Activated CD4-positive, alpha-beta T cell treated with anti-CD3 and anti-CD28 coated beads for 48 hours (primary cell): ENCODE measurements at regions not wholly inside any gene's neighbourhood (a gene's known extent, or its start where the extent isn't known, plus 50 kb on each side); places are given as distances from the start of the nearest gene placed in this dataset.

Experiments used
- DNase-seq: peaks from one replicate; pipeline ENCODE4 v3.0.0-alpha.2; 2020

- DNase-seq, result no peak
Observed at GRCh38 chr2:67790622-67791021, 272.2 kb downstream of the C1D start.

DNA sequence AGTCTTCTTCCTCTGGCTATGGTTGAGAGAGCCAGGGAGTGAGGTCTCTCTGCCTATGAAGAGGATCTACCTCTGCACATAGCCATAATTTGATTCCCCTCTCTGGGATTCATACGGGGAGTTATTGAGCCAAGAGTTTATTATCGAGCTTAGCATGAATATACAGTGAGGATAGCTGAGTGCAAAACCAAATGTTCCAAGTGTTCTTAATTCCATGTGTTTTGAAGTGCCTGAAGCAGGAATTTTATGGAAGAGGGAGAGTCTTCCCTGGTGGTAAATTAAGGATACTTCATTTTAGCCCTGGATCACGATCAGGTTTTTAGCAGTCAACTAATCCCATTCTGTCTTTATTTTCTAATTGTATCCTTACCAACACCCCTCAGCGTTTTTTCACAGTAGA is 270.6 kb downstream of the C1D start:
- DNase-seq, result no peak

DNA sequence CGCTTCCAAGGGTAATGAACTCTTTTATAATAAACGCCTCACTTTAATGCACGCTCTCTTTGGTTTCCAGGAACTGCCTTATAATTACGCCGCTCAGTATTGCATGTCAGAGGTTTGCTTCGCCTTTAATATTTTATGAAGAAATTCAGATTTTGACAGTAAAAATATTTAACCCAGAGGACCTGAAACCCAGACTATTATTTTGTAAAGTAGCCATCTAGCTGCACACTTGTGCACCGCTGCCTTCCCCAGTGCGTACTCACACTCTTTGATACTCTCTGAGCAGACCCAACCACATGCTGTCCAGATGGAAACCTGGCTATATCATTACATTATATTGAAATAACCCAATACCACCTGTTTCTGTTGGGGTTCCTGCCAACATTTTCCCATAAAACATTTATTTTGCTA is 270.1 kb downstream of the C1D start:
- no peak for DNase-seq

- no peak for DNase-seq
Observed at GRCh38 chr2:67797801-67798540, 264.8 kb downstream of the C1D start.

DNA sequence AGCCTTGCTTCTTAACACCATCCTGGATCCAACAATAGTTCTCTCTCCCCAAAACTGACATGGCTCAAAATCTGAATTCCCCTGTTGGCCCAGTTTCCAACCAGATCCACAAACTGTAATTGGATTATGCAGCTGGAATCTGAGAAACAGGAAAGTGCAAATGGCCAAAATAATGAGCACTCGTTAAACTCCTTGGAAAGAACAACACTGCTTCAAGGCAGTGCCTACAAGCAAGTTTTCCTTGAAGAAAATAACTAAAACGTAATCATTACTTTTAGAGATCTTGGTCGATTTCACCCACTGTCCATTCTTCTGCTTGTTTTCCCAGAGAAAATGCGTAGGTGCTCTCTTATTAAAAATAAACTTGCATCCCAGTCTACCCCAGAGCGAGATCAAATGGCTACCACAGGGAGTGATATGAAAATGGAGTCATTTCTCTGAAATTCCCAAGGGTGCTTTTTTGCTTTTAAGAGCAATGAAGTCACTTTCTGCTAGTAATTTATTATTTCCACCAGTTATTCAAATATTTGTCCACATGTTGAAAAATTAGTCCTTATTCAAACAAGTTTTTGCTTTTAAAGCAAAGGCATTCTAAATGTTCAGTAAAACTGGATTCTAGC is 264.2 kb downstream of the C1D start:
- DNase-seq, result no peak

GRCh38 chr2:67799886-67800285 is 262.9 kb downstream of the C1D start:
- DNase-seq, result no peak

GRCh38 chr2:67802291-67802690 is 260.5 kb downstream of the C1D start:
- DNase-seq, result no peak

DNA sequence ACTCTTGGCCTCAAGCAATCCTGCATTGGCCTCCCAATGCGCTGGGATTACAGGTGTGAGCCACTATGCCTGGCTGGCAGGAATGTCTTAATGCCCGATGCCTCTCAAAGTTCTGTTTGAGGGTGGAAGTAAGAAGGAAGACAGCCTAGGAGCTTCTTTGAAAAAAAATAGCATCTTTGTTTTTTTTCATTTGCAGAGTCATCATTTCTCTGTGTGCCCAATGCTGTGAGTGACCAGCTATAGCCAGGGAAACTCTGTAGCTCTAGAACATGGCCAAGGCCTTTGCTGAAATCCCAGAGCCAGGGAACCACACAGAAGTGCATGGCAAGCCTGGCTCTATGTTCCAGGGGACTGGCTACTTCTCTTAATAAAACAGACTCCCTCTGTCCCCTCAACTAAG is 260.0 kb downstream of the C1D start:
- DNase-seq, result no peak

DNA sequence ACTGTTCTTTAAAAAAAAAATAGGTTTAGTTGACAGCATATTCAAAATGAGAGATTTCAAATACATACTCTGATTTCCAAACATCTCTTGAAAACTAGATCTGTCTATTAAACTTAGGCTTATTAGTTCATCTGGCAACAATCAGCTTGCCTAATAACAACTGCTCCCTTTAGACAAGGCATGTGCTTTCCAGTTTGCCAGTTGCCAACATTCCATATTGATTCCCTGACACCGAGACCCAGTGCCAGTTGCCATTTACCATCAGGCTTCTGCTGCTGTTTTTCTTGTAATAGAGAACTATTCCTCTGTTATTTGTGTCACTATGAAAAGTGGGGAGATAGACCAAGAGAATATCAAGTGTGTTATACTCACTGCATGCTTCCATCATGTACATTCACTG is 256.0 kb downstream of the C1D start:
- no peak for DNase-seq

DNA sequence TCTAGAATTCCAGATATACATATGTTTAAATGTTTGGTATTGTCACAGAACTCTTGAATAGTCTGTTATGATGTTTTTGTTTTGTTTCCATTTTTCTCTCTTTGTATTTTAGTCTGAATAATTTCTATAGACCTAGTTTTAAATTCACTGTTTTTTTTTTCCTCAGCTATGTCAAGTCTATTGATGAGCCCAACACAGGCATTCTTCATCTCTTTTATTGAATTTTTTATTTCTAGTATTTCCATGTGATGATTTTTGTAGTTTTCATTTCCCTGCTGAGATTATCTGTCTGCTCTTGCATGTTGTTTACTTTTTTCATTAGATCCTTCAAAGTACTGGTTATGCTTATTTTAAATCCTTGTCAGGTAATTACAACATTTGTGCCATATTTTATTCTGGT is 254.7 kb downstream of the C1D start:
- no peak for DNase-seq

DNA sequence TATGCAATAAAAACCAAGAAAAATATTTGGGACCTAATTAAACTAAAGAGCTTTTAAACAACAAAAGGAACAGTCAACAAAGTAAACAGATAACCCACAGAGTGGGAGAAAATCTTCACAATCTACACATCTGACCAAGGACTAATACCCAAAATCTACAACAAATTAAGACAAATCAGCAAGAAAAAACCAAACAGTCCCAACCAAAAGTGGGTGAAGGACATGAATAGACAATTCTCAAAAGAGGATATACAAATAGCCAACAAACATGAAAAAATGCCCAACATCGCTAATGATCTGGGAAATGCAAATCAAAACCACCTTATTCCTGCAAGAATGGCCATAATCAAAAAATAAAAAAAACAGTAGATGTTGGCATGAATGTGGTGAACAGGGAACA is 250.1 kb downstream of the C1D start:
- DNase-seq, result no peak

GRCh38 chr2:67823726-67824125 is 239.1 kb downstream of the C1D start:
- DNase-seq, result no peak

GRCh38 chr2:67824186-67824585 is 238.6 kb downstream of the C1D start:
- no peak for DNase-seq

DNA sequence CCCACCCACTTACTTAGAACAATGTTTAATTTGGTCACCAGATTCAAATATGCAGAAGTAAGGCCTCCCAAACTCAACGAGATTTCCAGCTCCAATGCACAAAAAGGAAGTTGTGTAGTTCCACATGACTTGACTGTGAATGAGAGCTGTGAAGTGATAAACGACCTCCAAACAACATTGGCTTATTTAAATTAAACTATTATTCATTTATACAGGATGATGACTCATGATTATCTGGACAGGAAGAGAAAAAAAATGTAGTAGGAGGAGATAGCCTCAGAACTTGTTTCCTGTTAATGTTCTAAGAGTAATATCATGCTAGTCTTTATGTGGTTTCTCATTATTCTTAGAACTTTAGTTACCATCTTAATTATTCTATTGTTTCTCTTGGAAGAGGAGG is 237.3 kb downstream of the C1D start:
- DNase-seq, result no peak

GRCh38 chr2:67828066-67828465 is 234.7 kb downstream of the C1D start:
- DNase-seq, result no peak

- DNase-seq, result no peak
Observed at GRCh38 chr2:67829470-67829869, 233.3 kb downstream of the C1D start.

- DNase-seq, result no peak
Observed at GRCh38 chr2:67833632-67834031, 229.2 kb downstream of the C1D start.

- DNase-seq, result no peak
Observed at GRCh38 chr2:67834482-67834881, 228.3 kb downstream of the C1D start.

- DNase-seq, result no peak
Observed at GRCh38 chr2:67835266-67835665, 227.5 kb downstream of the C1D start.

DNA sequence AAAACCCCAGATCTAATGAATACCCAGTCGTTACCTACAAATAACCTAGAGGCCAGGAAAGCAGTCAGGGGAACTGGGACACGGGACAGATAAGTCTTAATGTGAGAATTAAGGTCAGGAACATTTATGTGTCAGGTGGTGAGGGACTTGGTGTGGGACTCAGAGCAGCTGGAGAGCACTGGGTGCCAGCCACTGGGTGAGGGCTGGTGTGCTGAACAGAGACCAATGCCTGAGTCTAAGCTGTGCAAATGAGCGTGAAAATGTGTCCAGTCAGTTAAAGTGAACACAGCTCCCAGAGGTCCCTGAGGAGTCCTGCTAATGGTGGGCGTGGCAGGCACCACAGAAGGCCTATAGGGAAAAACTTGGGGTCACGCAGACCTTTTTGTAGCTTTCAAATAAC is 225.9 kb downstream of the C1D start:
- DNase-seq, result no peak

DNA sequence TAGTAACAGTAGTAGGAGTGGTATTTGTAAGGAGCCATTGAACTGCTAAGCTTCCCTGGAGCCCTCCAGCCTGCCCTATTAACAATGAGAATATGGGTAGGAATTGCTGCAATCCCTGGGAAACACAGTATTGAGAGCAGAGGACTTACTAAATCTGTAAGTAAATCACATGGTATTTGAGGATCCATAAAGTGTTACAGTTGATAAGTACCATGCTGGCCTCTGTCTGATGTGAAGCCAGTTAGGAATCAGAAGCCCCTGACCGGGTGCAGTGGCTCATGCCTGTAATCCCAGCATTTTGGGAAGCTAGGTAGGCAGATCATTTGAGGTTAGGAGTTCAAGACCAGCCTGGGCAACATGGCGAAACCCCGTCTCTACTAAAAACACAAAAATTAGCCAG is 224.6 kb downstream of the C1D start:
- no peak for DNase-seq

- DNase-seq, result no peak
Observed at GRCh38 chr2:67839242-67839641, 223.6 kb downstream of the C1D start.

DNA sequence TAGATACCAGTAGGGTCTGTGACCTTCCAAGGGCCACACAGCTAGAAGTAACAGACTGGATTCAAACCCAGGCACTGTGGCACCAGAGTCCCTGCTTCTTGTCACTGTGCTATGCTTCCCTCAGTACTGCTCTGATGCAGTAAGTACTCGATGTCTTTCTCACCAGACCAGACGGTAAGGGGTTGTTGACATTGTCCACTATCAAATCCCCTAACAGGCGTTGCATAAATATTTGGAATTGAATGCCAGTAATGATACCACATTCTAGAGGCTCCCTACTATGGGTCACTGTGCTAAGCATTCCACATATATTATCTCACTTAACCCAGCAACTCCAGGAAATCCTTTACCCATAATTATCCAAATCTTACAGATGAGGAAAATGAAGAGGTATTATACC is 223.1 kb downstream of the C1D start:
- DNase-seq, result no peak

GRCh38 chr2:67840460-67841068 is 222.2 kb downstream of the C1D start:
- peak; percentile 40 for DNase-seq

DNA sequence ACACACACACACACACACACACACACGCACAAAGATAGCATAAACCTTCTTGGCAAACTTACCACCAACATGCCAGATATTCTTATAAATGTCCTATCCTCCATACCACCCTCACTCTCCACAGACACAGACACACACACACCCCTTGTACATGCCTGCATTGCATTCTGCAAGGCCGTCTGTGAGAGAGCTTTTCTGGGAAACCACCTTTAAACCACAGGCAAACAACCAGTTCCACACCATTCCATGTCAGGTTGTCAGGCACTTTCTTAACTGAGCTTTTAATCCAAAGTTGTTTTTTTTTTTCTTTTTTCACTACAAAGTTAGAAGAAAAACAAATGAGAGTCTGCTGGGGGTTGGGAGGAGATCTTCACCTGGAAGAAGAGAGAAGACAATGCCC is 221.1 kb downstream of the C1D start:
- DNase-seq, result no peak
